ENCODE measurements at regions not wholly inside any gene's neighbourhood (a gene's known extent, or its start where the extent isn't known, plus 50 kb on each side); places are given as distances from the start of the nearest gene placed in this dataset.
"Not testable (repeated sequence)": the region's sequence is repeated elsewhere in the genome, so short reads cannot be mapped to it uniquely, and the experiment has no call there.

DNA sequence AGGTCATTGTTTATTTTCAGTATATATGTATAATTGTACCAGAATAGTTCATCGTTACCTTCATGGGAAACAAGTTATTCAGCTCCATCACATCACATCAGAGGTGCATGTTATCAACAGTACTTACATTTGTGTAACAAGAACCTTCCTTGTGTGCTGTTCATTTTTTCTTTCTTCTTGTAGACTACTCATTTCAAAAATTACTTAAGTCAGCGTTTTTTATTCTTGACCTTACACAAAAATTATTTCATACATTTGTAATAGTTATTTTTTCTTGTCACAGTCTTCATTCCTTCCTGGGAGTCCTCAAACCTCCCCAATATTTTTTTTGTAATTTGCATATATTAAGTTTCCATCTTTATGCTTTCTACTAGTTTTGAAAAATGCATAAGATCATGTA lies 725.7 kb upstream of the ADGRB3 start:
- no TSS peak for BruUV-seq (replicated peaks)
- intact Hi-C loops (cut with micrococcal nuclease; ENCODE audit: unreplicated experiment) (no loop called here), in situ Hi-C loops (cut with MboI) (no loop called here)
- no peak for TF ChIP-seq GATAD2B (conservative IDR thresholded peaks at IDR 0.05; ENCODE audit: low read depth)
- Histone ChIP-seq H3K9me3 (replicated peaks; ENCODE audit: control insufficient read depth, insufficient read depth, low read length) (no peaks in the 10 kb centered on the region), H3K4me1 (ENCODE audit: control insufficient read depth, insufficient read depth, low read length) (no peaks in the 10 kb centered on the region), H3K27ac (ENCODE audit: control insufficient read depth, insufficient read depth) (no peak overlapping the region), H3K36me3 (ENCODE audit: control insufficient read depth in 2 of 2, insufficient read depth in 2 of 2, low read length in 1 of 2) (no peaks in the 10 kb centered on the region), H3K9ac (ENCODE audit: control insufficient read depth, insufficient read depth, low read length) (no peak overlapping the region), H3K4me2 (ENCODE audit: control insufficient read depth, insufficient read depth) (no peak overlapping the region), H2AFZ (ENCODE audit: control insufficient read depth, low read depth, low read length) (no peak overlapping the region), H4K20me1 (ENCODE audit: control insufficient read depth, insufficient read depth) (no peaks in the 10 kb centered on the region), H3K4me3 (no peak overlapping the region), H3K79me2 (ENCODE audit: control insufficient read depth, insufficient read depth, low read length) (no peaks in the 10 kb centered on the region), H3K27me3 (replicated peaks in 1 of 2; ENCODE audit: control insufficient read depth in 2 of 2, insufficient read depth in 2 of 2, low read length in 1 of 2) (no peaks in the 10 kb centered on the region)
- POLR2A ChIA-PET: no interaction called here
- SMC1A ChIA-PET (ENCODE audit: uncharacterized antibody, unreplicated experiment): no interaction called here
- RAD21 ChIA-PET (ENCODE audit: unreplicated experiment): no interaction called here
- no peak for FAIRE-seq
- WGBS (ENCODE audit: insufficient coverage, insufficient replicate concordance, low lambda C conversion rate, missing lambda C conversion rate): 38% methylated on average over 2 of the region's 2 CpGs
- CTCF ChIA-PET: no interaction called here
- no peak for DNase-seq (ENCODE audit: low read depth, low spot score)
- ATAC-seq: no peak

DNA sequence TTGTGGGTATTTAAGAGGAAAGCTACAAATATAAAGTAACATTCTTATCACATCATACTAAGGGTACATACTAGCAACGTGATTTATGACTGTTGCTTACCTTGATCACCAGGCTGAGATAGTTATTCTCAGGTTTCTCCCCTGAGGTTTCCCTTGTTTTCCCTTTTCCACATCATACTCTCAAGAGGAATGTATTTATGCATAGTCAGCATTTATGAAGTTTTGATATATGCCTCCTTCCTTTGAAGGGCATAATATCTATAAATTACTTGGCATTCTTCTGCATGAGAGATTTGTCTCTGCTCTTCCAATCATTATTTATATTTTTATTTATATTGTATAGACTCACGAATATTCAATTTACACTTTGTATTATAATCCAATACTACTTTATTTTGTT lies 726.7 kb upstream of the ADGRB3 start:
- no peaks in the 10 kb centered on the region for H3K4me1 ChIP-seq (ENCODE audit: control insufficient read depth, insufficient read depth, low read length)
- 0% methylated on average over 2 of the region's 2 CpGs for WGBS (ENCODE audit: insufficient coverage, insufficient replicate concordance, low lambda C conversion rate, missing lambda C conversion rate)
- TF ChIP-seq RUNX3 (IDR thresholded peaks at IDR 0.05; ENCODE audit: low read length): no peak
- no peak for TF ChIP-seq MEF2A (IDR thresholded peaks at IDR 0.05; ENCODE audit: insufficient read depth, low read depth, low read length)
- no peak for TF ChIP-seq PAX8 (IDR thresholded peaks at IDR 0.05)
- TF ChIP-seq HDAC6 (IDR thresholded peaks at IDR 0.05; ENCODE audit: unreplicated experiment): no peak
- TF ChIP-seq TCF3 (IDR thresholded peaks at IDR 0.05; ENCODE audit: borderline replicate concordance, insufficient read depth, low read depth, low read length): no peak
- no peak for TF ChIP-seq SMAD1 (IDR thresholded peaks at IDR 0.05; ENCODE audit: low read depth, partially characterized antibody)
- no peak for TF ChIP-seq ZNF24 (IDR thresholded peaks at IDR 0.05)
- no peak for TF ChIP-seq POLR2AphosphoS2 (IDR thresholded peaks at IDR 0.05; ENCODE audit: low read depth, low read length)
- TF ChIP-seq TCF7 (IDR thresholded peaks at IDR 0.05; ENCODE audit: borderline replicate concordance): no peak
- no peak for TF ChIP-seq SIN3A (IDR thresholded peaks at IDR 0.05; ENCODE audit: low read depth, low read length)
- no peak for TF ChIP-seq MEF2B (IDR thresholded peaks at IDR 0.05; ENCODE audit: partially characterized antibody, poor library complexity, severe bottlenecking)
- intact Hi-C loops (cut with micrococcal nuclease; ENCODE audit: unreplicated experiment): no loop called here
- ChIA-PET CTCF (no interaction called here), RAD21 (ENCODE audit: unreplicated experiment) (no interaction called here), POLR2A (no interaction called here), SMC1A (ENCODE audit: uncharacterized antibody, unreplicated experiment) (interaction anchor here (1.2 kb wide), 1 partner anchor 13 kb away, joined by 3 read pairs; no protein-coding TSS in a partner anchor)
- H2AFZ ChIP-seq (ENCODE audit: control insufficient read depth, low read depth, low read length): no peak overlapping the region
- H3K36me3 ChIP-seq (ENCODE audit: control insufficient read depth in 2 of 2, insufficient read depth in 2 of 2, low read length in 1 of 2): no peaks in the 10 kb centered on the region
- no peaks in the 10 kb centered on the region for H3K79me2 ChIP-seq (ENCODE audit: control insufficient read depth, insufficient read depth, low read length)
- H3K27me3 ChIP-seq (replicated peaks in 1 of 2; ENCODE audit: control insufficient read depth in 2 of 2, insufficient read depth in 2 of 2, low read length in 1 of 2): no peaks in the 10 kb centered on the region
- ATAC-seq (no peak), FAIRE-seq (no peak), DNase-seq (ENCODE audit: low read depth, low spot score) (no peak)
- no peak overlapping the region for H3K4me3 ChIP-seq
- no TSS peak for BruUV-seq (replicated peaks)
- no peak overlapping the region for H3K27ac ChIP-seq (ENCODE audit: control insufficient read depth, insufficient read depth)
- in situ Hi-C loops (cut with MboI): no loop called here
- no peaks in the 10 kb centered on the region for H4K20me1 ChIP-seq (ENCODE audit: control insufficient read depth, insufficient read depth)
- no peak overlapping the region for H3K9ac ChIP-seq (ENCODE audit: control insufficient read depth, insufficient read depth, low read length)
- H3K4me2 ChIP-seq (ENCODE audit: control insufficient read depth, insufficient read depth): no peak overlapping the region
- H3K9me3 ChIP-seq (replicated peaks; ENCODE audit: control insufficient read depth, insufficient read depth, low read length): no peaks in the 10 kb centered on the region

DNA sequence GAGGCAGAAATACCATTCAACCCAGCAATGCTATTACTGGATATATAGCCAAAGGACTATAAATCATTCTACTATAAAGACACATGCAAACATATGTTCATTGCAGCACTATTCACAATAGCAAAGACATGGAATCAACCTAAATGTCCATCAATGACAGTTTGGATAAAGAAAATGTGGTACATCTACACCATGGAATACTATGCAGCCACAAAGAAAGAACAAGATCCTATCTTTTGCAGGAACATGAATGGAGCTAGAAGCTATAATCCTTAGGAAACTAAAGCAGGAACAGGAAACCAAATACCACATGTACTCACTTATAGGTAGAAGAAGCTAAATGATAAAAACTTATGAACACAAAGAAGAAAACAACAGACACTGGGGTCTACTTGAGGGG lies 730.3 kb upstream of the ADGRB3 start:
- H3K4me2 ChIP-seq (ENCODE audit: control insufficient read depth, insufficient read depth); in situ Hi-C loops (cut with MboI); H4K20me1 ChIP-seq (ENCODE audit: control insufficient read depth, insufficient read depth); H3K4me1 ChIP-seq (ENCODE audit: control insufficient read depth, insufficient read depth, low read length); H3K36me3 ChIP-seq (ENCODE audit: control insufficient read depth in 2 of 2, insufficient read depth in 2 of 2, low read length in 1 of 2); CTCF ChIA-PET; H3K27me3 ChIP-seq (replicated peaks in 1 of 2; ENCODE audit: control insufficient read depth in 2 of 2, insufficient read depth in 2 of 2, low read length in 1 of 2); H3K27ac ChIP-seq (ENCODE audit: control insufficient read depth, insufficient read depth); H3K4me3 ChIP-seq; H3K9me3 ChIP-seq (replicated peaks; ENCODE audit: control insufficient read depth, insufficient read depth, low read length); SMC1A ChIA-PET (ENCODE audit: uncharacterized antibody, unreplicated experiment); H3K9ac ChIP-seq (ENCODE audit: control insufficient read depth, insufficient read depth, low read length); FAIRE-seq; DNase-seq (ENCODE audit: low read depth, low spot score); POLR2A ChIA-PET; BruUV-seq (replicated peaks); RAD21 ChIA-PET (ENCODE audit: unreplicated experiment); H3K79me2 ChIP-seq (ENCODE audit: control insufficient read depth, insufficient read depth, low read length); H2AFZ ChIP-seq (ENCODE audit: control insufficient read depth, low read depth, low read length); ATAC-seq: not testable (repeated sequence)
- intact Hi-C loops (cut with micrococcal nuclease; ENCODE audit: unreplicated experiment): loop anchor here (2.0 kb wide), 1 partner anchor 14 kb away; no protein-coding TSS in a partner anchor
